ENCODE measurements at regions not wholly inside any gene's neighbourhood (a gene's known extent, or its start where the extent isn't known, plus 50 kb on each side); places are given as distances from the start of the nearest gene placed in this dataset.

DNA sequence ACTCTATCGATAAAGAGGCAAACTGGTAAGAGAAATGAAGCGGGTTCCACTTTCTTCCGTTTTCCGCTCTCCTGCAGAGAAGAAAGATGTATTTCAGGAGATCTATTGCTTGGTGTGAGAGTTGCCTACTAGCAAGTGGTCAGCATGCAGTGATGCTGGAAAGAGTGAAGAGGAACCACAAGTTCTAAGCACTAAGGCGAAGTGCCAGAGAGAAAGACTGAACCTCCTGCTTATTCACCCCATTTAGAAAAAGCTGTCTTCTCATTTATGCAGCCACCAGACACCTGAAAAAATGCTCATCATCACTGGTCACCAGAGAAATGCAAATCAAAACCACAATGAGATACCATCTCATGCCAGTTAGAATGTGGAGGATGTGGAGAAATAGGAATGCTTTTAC, 78.7 kb upstream of the GPC6 start:
- H3K4me3 ChIP-seq (ENCODE audit: control insufficient read depth, low read depth, low read length), result no peak overlapping the region
- DNase-seq (ENCODE audit: low read depth), result no peak
- TF ChIP-seq CTCF (IDR thresholded peaks at IDR 0.05; ENCODE audit: control insufficient read depth, insufficient read depth, low read depth, low read length, missing control alignments), result no peak

DNA sequence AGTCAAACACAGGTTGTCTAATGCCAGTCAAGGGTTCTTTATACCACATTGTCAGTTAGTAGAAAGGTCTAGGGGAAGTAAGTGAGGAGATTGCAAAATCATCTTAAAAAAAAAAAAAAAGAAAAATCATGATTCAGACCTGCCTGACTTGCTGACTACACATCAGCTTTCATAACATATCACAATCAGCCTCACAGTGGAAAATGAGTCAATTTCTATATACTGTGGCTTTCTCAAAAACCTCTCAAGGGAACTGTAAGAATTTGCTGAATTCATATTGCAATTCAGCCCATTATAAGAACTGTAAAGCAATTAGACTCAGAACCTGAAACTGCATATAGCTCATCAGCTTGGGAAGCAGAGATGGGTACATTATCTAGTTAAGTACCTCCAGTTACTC, 75.3 kb upstream of the GPC6 start:
- no peak overlapping the region for H3K4me3 ChIP-seq (ENCODE audit: control insufficient read depth, low read depth, low read length)
- peak; percentile 74 for DNase-seq (ENCODE audit: low read depth)
- no peak for TF ChIP-seq CTCF (IDR thresholded peaks at IDR 0.05; ENCODE audit: control insufficient read depth, insufficient read depth, low read depth, low read length, missing control alignments)

- no peak for TF ChIP-seq CTCF (IDR thresholded peaks at IDR 0.05; ENCODE audit: control insufficient read depth, insufficient read depth, low read depth, low read length, missing control alignments)
- H3K4me3 ChIP-seq (ENCODE audit: control insufficient read depth, low read depth, low read length), result no peak overlapping the region
- no peak for DNase-seq (ENCODE audit: low read depth)
Observed at GRCh38 chr13:93158565-93158964, 68.0 kb upstream of the GPC6 start.

- no peak for TF ChIP-seq CTCF (IDR thresholded peaks at IDR 0.05; ENCODE audit: control insufficient read depth, insufficient read depth, low read depth, low read length, missing control alignments)
- DNase-seq (ENCODE audit: low read depth), result peak; percentile 57
- H3K4me3 ChIP-seq (ENCODE audit: control insufficient read depth, low read depth, low read length), result no peak overlapping the region
Observed at GRCh38 chr13:93169980-93170379, 56.6 kb upstream of the GPC6 start.

DNA sequence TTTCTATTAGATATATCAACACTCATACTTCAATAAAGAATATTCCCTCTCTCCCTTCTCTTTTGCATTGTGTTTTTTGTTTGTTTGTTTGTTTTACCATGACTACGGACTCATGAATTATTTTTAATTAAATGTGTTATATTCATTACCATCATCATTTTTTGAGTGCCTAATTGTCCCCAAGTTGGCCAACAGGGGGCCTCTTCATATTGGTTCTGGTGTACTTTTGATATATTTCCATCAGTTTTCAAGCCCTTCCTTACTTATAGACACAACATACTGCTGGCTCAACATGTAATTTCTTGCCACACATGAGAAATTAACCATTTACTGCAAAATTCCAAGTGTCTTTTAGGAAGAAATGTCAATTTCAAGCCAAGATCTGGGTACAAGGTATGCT, 54.5 kb upstream of the GPC6 start:
- H3K4me3 ChIP-seq (ENCODE audit: control insufficient read depth, low read depth, low read length), result no peak overlapping the region
- TF ChIP-seq CTCF (IDR thresholded peaks at IDR 0.05; ENCODE audit: control insufficient read depth, insufficient read depth, low read depth, low read length, missing control alignments), result peak; percentile 40
- no peak for DNase-seq (ENCODE audit: low read depth)

DNA sequence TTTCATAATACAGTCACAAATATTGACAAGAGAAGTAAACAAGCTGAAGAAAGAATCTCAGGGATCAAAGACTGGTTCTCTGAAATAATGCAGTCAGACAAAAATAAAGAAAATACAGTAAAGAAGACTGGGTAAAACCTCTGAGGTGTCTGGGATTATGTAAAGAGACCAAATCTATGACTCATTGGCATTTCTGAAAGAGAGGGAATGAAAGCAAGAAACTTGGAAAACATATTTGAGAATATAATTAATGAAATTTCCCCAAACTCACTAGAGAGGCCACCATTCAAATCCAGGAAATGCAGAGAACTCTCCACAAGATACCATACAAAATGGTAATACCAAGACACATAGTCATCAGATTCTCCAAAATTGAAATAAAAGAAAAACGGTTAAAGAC, 53.0 kb upstream of the GPC6 start:
- TF ChIP-seq CTCF (IDR thresholded peaks at IDR 0.05; ENCODE audit: control insufficient read depth, insufficient read depth, low read depth, low read length, missing control alignments), result no peak
- no peak for DNase-seq (ENCODE audit: low read depth)
- H3K4me3 ChIP-seq (ENCODE audit: control insufficient read depth, low read depth, low read length), result no peak overlapping the region

GRCh38 chr13:93174260-93174659, 52.3 kb upstream of the GPC6 start:
- DNase-seq (ENCODE audit: low read depth), result no peak
- no peak overlapping the region for H3K4me3 ChIP-seq (ENCODE audit: control insufficient read depth, low read depth, low read length)
- TF ChIP-seq CTCF (IDR thresholded peaks at IDR 0.05; ENCODE audit: control insufficient read depth, insufficient read depth, low read depth, low read length, missing control alignments), result no peak

Data from AG09309 (cell line).